C1 segment of cervical spinal cord (tissue), 14 donors: ENCODE measurements at regions not wholly inside any gene's neighbourhood (a gene's known extent, or its start where the extent isn't known, plus 50 kb on each side); places are given as distances from the start of the nearest gene placed in this dataset.
"Not testable (repeated sequence)": the region's sequence is repeated elsewhere in the genome, so short reads cannot be mapped to it uniquely, and the experiment has no call there.

Experiments used
- DNase-seq, 14 donors: peaks; one replicate each; lab custom pipeline; 2025; lab: John Stamatoyannopoulos, UW

DNA sequence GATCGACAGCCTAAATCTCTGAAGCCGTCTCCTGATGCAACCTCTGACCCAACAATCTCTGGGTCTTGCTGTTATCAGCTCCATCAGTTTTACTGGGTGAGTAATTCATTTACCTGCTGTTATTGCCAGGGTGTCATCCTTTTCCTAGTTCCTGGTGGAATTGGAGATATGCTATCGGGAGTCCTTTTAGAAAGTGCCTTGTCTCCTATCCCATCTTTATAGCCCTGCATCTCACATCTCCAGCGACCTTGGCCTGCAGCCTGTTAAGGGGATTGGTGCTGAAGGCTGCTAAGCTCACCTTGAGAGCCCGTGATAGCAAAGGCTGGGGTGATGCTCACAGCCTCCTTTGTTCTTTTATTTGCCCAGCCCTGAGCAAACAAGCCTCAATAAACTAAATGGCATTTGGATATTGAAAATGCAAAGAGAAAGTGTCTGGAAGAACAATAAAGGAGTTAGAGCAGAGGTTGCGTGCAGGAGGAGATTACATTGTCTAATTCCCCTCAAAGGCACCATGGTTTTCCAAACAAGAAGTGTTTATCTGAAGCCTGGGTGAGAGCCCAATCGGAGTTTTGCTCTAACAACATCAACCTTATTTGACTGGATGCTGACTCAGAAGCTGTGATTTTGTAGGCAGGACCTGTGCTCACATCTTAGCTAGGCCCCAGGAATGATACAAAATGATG lies 101.8 kb downstream of the RPLP1 start:
- DNase-seq: peak in 1 of 14 donors; percentile 35

DNA sequence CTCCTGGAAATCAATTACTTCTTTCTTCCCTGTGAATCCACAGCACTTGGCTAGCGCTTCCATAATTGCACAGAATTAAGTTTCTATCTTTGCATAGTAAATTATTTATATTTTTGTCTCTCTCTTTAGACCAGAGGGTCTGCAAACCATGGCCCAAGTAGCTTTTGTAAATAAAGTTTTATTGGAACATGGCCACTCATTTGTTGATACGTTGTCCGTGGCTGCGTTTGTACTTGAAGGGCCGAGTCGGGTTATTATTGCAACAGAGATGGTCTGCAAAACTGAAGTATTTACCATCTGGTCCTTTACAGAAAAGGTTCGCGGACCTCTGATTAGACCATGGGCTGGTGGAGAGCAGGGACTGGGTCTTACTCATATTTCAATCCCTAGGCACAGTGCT lies 102.5 kb downstream of the RPLP1 start:
- DNase-seq: no peak

DNA sequence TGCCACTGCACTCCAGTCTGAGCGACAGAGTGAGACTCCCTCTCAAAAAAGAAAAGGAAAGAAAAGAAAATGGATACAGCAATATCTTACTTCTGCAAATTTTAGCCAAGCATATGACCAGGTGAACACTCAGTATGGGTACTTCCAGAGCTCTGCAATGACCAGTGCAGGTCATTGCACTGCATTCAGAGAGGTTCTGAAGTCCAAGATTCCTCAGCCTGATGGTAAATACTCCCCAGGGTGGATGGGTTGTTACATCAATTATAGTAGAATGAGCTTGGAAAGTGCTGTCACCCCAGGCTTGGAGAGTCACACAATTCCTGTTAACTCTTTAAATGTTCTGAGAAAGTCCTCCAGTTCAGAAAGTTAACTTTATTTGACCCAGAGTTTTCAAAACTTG lies 103.7 kb downstream of the RPLP1 start:
- DNase-seq: no peak

DNA sequence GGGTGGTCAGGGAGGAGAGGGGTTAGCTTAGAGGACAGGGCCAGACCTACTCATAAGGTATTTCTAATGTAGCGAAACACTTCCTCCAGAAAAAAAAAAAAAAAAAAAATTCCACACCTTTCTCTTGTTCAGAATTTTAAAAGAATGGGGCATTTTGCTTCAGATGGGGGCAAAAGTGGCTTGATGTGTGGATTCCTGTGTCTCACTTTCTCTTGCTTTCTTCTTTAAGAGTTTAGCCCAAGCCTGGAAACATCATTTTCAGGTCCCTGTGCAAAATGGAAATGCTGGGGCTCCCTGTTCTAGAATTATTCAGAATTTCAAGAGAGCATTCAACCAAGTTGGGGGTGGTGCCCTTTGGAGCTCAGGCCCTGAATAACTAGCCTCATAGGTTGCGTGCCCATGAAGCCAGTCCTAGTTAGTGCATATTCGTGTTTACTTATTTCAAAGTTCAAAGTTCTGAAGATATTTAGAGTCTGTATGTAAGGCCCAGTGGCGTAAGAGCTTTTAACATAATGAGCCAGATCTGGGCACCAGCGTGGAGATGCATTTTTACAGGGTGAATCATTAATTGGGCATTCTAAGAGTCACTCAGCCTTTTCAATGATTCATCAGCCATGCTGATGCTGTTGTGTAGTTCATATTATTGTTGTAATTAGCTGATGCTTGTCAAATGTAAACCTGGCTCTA lies 104.5 kb downstream of the RPLP1 start:
- DNase-seq: peak in 1 of 14 donors; percentile 30

GRCh38 chr15:69557707-69558409 lies 105.2 kb downstream of the RPLP1 start:
- DNase-seq: no peak

- DNase-seq: no peak
Observed at GRCh38 chr15:69559440-69560190, 107.0 kb downstream of the RPLP1 start.

GRCh38 chr15:69561071-69561784 lies 108.6 kb downstream of the RPLP1 start:
- DNase-seq: no peak

GRCh38 chr15:69562116-69562515 lies 109.5 kb downstream of the RPLP1 start:
- no peak for DNase-seq

- DNase-seq: no peak
Observed at GRCh38 chr15:69562564-69562963, 109.9 kb downstream of the RPLP1 start.

GRCh38 chr15:69565066-69565655 lies 112.5 kb downstream of the RPLP1 start:
- no peak for DNase-seq

- not testable (repeated sequence) for DNase-seq
Observed at GRCh38 chr15:69567238-69567760, 114.7 kb downstream of the RPLP1 start.

- no peak for DNase-seq
Observed at GRCh38 chr15:69568173-69569009, 115.8 kb downstream of the RPLP1 start.

DNA sequence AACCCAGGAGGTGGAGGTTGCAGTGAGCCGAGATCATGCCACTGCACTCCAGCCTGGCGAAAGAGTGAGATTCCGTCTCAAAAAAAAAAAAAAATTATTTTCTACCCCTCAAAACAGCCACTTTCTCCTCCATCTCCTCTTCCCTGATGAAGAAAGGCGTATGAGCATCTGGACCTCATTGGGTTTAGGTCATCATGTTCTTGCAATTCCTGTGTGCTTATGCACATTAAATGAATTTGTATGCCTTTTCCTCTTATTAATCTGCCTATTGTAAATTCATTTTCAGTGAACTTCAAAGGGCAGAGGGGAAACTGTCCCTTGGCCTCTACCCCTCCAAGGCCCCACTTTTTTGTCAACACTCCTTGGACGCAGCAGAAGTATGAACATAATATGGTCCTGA lies 117.8 kb downstream of the RPLP1 start:
- DNase-seq: no peak

GRCh38 chr15:69570997-69571396 lies 118.4 kb downstream of the RPLP1 start:
- DNase-seq: no peak

- not testable (repeated sequence) for DNase-seq
Observed at GRCh38 chr15:69573278-69573677, 120.7 kb downstream of the RPLP1 start.

GRCh38 chr15:69573815-69574475 lies 121.3 kb downstream of the RPLP1 start:
- DNase-seq: peak in 1 of 14 donors; percentile 9

- no peak for DNase-seq
Observed at GRCh38 chr15:69574506-69574905, 121.9 kb downstream of the RPLP1 start.

GRCh38 chr15:69575387-69575786 lies 122.8 kb downstream of the RPLP1 start:
- DNase-seq: no peak

- DNase-seq: peak in 10 of 14 donors; percentile 8 to 58 (median 23)
Observed at GRCh38 chr15:69576035-69576526, 123.5 kb downstream of the RPLP1 start.
